CD14-positive monocyte (primary cell): ENCODE measurements at regions not wholly inside any gene's neighbourhood (a gene's known extent, or its start where the extent isn't known, plus 50 kb on each side); places are given as distances from the start of the nearest gene placed in this dataset.

ENCODE experiments used
- DNase-seq, 3 donors: peaks; one replicate each; pipeline ENCODE4 v3.0.0-alpha.2; 2011 to 2022
- H2AFZ ChIP-seq: 2 replicates; pipeline ENCODE4 v1.6.0; 2012; ENCODE audit warnings: mild to moderate bottlenecking, low read depth, low read length, inconsistent platforms; ENCODE audit not compliant: insufficient read depth, poor library complexity, severe bottlenecking
- H3K27ac ChIP-seq, 2 donors: 1 replicate in 1 of 2; 2 replicates in 1 of 2; pipeline ENCODE4 v1.5.1; 2012 to 2013; ENCODE audit warnings: low read length in 2 of 2, control low read depth in 1 of 2, inconsistent platforms in 1 of 2, low read depth in 1 of 2, mild to moderate bottlenecking in 1 of 2
- H3K27me3 ChIP-seq, 2 donors: one replicate each; pipeline versions ENCODE4 v1.6.0 to v1.6.1; 2011 to 2013; ENCODE audit warnings: low read length in 2 of 2; ENCODE audit not compliant: control insufficient read depth in 2 of 2, insufficient read depth in 2 of 2
- H3K36me3 ChIP-seq, 2 donors: replicated peaks in 1 of 2; 1 replicate in 1 of 2; 2 replicates in 1 of 2; pipeline versions ENCODE4 v1.5.1 to v1.6.1; 2012 to 2013; ENCODE audit warnings: low read length in 2 of 2, control low read depth in 1 of 2, inconsistent platforms in 1 of 2, mild to moderate bottlenecking in 1 of 2; ENCODE audit not compliant: insufficient read depth in 2 of 2, control insufficient read depth in 1 of 2
- H3K4me1 ChIP-seq, 2 donors: 1 replicate in 1 of 2; 2 replicates in 1 of 2; pipeline versions ENCODE4 v1.5.1 to v1.6.1; 2012 to 2013; ENCODE audit warnings: low read length in 2 of 2, control low read depth in 1 of 2, inconsistent platforms in 1 of 2, mild to moderate bottlenecking in 1 of 2, moderate library complexity in 1 of 2; ENCODE audit not compliant: insufficient read depth in 2 of 2, control insufficient read depth in 1 of 2
- H3K4me2 ChIP-seq: replicated peaks from 2 replicates; pipeline ENCODE3; 2012; ENCODE audit warnings: low read length, moderate library complexity, mild to moderate bottlenecking; ENCODE audit not compliant: poor library complexity, severe bottlenecking; ENCODE audit errors: extremely low read depth
- H3K4me3 ChIP-seq, 3 experiments: fragments of 200-600 bp in 1 of 3; sonication (generic) in 1 of 3; replicated peaks in 1 of 3; 1 replicate in 2 of 3; 2 replicates in 1 of 3; pipeline ENCODE4 v1.5.1; 2011 to 2013; ENCODE audit warnings: low read length in 3 of 3, mild to moderate bottlenecking in 3 of 3, control low read depth in 2 of 3, low read depth in 2 of 3, inconsistent platforms in 1 of 3, moderate library complexity in 1 of 3
- H3K79me2 ChIP-seq: 2 replicates; pipeline ENCODE4 v1.6.0; 2012; ENCODE audit warnings: mild to moderate bottlenecking, control low read depth, inconsistent platforms, low read length, moderate library complexity; ENCODE audit not compliant: insufficient read depth
- H3K9ac ChIP-seq: 2 replicates; pipeline ENCODE4 v1.6.0; 2017; ENCODE audit warnings: low read length, mild to moderate bottlenecking; ENCODE audit not compliant: insufficient read depth, poor library complexity, severe bottlenecking
- H3K9me3 ChIP-seq, 2 donors: replicated peaks in 1 of 2; 1 replicate in 1 of 2; 2 replicates in 1 of 2; pipeline versions ENCODE4 v1.5.1 to v1.6.1; 2012 to 2013; ENCODE audit warnings: low read length in 2 of 2, control low read depth in 1 of 2; ENCODE audit not compliant: control insufficient read depth in 1 of 2, insufficient read depth in 1 of 2
- H4K20me1 ChIP-seq: 2 replicates; pipeline ENCODE4 v1.6.0; 2012; ENCODE audit warnings: mild to moderate bottlenecking, low read length, control low read depth, moderate library complexity; ENCODE audit not compliant: insufficient read depth
- H3K27ac Mint-ChIP-seq, 7 donors: one replicate each; pipeline ENCODE4 v1.8.0; 2020; ENCODE audit warnings: mild to moderate bottlenecking in 7 of 7, mixed read lengths in 7 of 7, moderate library complexity in 6 of 7, inconsistent platforms in 2 of 7
- H3K27me3 Mint-ChIP-seq, 3 donors: one replicate each; pipeline ENCODE4 v1.8.0; 2021 to 2022; ENCODE audit warnings: low read depth in 3 of 3, mild to moderate bottlenecking in 3 of 3, mixed read lengths in 3 of 3, moderate library complexity in 3 of 3, inconsistent platforms in 1 of 3
- H3K36me3 Mint-ChIP-seq, 2 donors: one replicate each; pipeline ENCODE4 v1.8.0; 2020; ENCODE audit warnings: mixed read lengths in 2 of 2, inconsistent platforms in 1 of 2, mild to moderate bottlenecking in 1 of 2
- H3K4me1 Mint-ChIP-seq: one replicate; pipeline ENCODE4 v1.8.0; 2020; ENCODE audit warnings: mild to moderate bottlenecking, mixed read lengths
- H3K4me3 Mint-ChIP-seq, 2 donors: one replicate each; pipeline ENCODE4 v1.8.0; 2020; ENCODE audit warnings: mild to moderate bottlenecking in 2 of 2, mixed read lengths in 2 of 2, moderate library complexity in 1 of 2
- H3K9me3 Mint-ChIP-seq, 7 donors: one replicate each; pipeline ENCODE4 v1.8.0; 2020 to 2022; ENCODE audit warnings: mixed read lengths in 7 of 7, mild to moderate bottlenecking in 6 of 7, moderate library complexity in 6 of 7, inconsistent platforms in 2 of 7
- CTCF ChIP-seq: fragments of 200-600 bp; IDR thresholded peaks from one replicate; pipeline ENCODE4 v1.8.0; 2022; ENCODE audit warnings: antibody characterized with exemption, mild to moderate bottlenecking
- WGBS: methylation state at CpG from one replicate; pipeline ENCODE4 v1.1.5; 2013; ENCODE audit warnings: missing lambda C conversion rate; ENCODE audit not compliant: insufficient coverage; 5-methylcytosine and 5-hydroxymethylcytosine counted together
- intact Hi-C, 2 donors: fragments of 100-400 bp; cut with micrococcal nuclease; formaldehyde crosslinking; loops; one replicate each; pipeline versions ENCODE4 v1.15.0 to v1.15.1; 2023

GRCh38 chr2:129877795-129878775, 101.4 kb upstream of the RAB6C start:
- Mint-ChIP-seq H3K4me3 (peak overlapping the region; percentile 71 to 82), H3K27ac (no peak overlapping the region), H3K4me1 (peaks cover 21% of the 10 kb centered on the region), H3K36me3 (no peaks in the 10 kb centered on the region), H3K9me3 (no peaks in the 10 kb centered on the region), H3K27me3 (peaks cover 0 to 4% (median 4%) of the 10 kb centered on the region in 3 donors)
- intact Hi-C loops = loop anchor here in 1 of 2 donors (10.0 kb wide), 1 partner anchor 307 kb away; the partner anchor contains the start of genes MZT2B and SMPD4
- H3K27me3 ChIP-seq = no peaks in the 10 kb centered on the region
- H3K4me2 ChIP-seq = peak overlapping the region; percentile 61
- H3K27ac ChIP-seq = no peak overlapping the region
- H3K79me2 ChIP-seq = no peaks in the 10 kb centered on the region
- H3K4me1 ChIP-seq = peaks cover 11 to 14% of the 10 kb centered on the region in 2 donors
- H3K9ac ChIP-seq = no peak overlapping the region
- peak in 1 of 3 donors; percentile 35 for DNase-seq
- no peaks in the 10 kb centered on the region for H3K9me3 ChIP-seq
- WGBS = 28% methylated on average over 24 of the region's 50 CpGs
- H3K4me3 ChIP-seq = peak overlapping the region; percentile 35 to 63 (median 40)
- no peaks in the 10 kb centered on the region for H3K36me3 ChIP-seq
- H2AFZ ChIP-seq = peak overlapping the region; percentile 64
- H4K20me1 ChIP-seq = no peaks in the 10 kb centered on the region
- no peak for TF ChIP-seq CTCF

- H3K27me3 ChIP-seq = no peaks in the 10 kb centered on the region
- no peak overlapping the region for H2AFZ ChIP-seq
- H4K20me1 ChIP-seq = no peaks in the 10 kb centered on the region
- WGBS = 100% methylated on average over 6 of the region's 9 CpGs
- no peak overlapping the region for H3K27ac ChIP-seq
- no peaks in the 10 kb centered on the region for H3K9me3 ChIP-seq
- no peak overlapping the region for H3K9ac ChIP-seq
- H3K79me2 ChIP-seq = no peaks in the 10 kb centered on the region
- Mint-ChIP-seq H3K27ac (no peak overlapping the region), H3K36me3 (no peaks in the 10 kb centered on the region), H3K9me3 (no peaks in the 10 kb centered on the region), H3K4me3 (no peak overlapping the region), H3K4me1 (peaks cover 19% of the 10 kb centered on the region), H3K27me3 (peaks cover 0 to 5% (median 4%) of the 10 kb centered on the region in 3 donors)
- H3K4me3 ChIP-seq = no peak overlapping the region
- H3K36me3 ChIP-seq = no peaks in the 10 kb centered on the region
- no peak for TF ChIP-seq CTCF
- H3K4me2 ChIP-seq = no peak overlapping the region
- intact Hi-C loops = loop anchor here in 1 of 2 donors (10.0 kb wide), 1 partner anchor 305 kb away; the partner anchor contains the start of genes MZT2B and SMPD4
- H3K4me1 ChIP-seq = peaks cover 11 to 14% of the 10 kb centered on the region in 2 donors
- no peak for DNase-seq
These were observed 99.8 kb upstream of the RAB6C start for GRCh38 chr2:129879614-129880180.
